MV-4-11 (cell line): ENCODE measurements at regions not wholly inside any gene's neighbourhood (a gene's known extent, or its start where the extent isn't known, plus 50 kb on each side); places are given as distances from the start of the nearest gene placed in this dataset.
"Not testable (repeated sequence)": the region's sequence is repeated elsewhere in the genome, so short reads cannot be mapped to it uniquely, and the experiment has no call there.

Experiments used
- DNase-seq: peaks from one replicate; lab custom pipeline; 2025; lab: John Stamatoyannopoulos, UW

DNA sequence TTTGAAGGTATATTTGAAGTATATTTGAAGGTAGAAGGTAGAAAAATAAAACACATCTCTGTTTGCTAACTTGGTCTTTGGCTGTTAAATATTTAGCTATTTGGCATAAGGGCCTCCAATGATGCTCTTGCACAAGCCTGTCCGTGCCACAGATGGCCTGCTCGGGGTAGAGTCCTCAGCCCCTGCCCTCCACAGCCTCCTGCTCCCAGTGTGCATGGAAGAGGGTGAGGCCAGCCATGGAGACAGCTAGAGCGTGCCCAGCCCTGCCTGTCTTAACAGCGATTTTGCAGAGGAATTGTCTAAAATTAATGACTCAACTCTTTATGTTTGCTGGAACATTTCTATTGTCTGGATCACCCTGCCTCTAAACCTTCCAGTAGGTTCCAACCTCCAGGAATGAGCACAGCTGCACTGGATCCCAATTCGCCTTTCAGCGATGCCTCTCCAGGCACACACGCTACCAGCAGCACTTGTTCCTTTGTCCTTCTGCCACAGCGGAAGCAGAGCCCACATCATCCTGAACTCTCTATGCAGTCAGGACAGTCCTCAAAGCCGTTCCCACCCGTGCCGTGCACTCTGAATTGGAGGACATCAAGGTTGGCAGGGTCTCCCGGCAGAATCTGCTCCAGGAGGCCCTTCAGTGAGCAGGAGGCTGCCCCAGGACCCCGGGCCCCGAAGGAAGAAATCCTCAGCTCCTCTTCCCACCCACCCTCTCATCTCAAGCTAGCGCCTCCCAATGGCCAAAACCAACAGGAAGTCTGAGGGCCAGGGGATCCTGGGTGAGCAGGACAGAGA, 254.0 kb upstream of the IRX1 start:
- DNase-seq: no peak

DNA sequence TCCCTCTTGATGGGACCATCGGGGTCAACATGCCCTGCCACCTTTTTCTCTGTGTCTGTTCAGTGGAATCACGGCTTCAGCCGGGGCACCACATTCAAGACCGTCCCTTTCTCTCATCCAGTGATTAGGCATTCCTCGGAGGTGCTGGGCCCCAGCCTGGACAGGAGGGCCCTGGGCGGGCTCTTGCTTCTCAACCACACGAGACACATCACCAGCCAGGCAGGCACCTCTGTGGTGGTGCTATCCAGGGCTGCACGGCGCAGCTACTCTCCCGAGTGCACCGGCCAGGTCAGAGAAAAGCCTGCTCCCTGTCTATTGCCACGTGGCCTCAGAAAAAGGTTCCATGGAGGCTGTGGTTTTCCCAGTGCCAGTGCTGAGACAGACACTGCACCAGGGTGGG, 255.2 kb upstream of the IRX1 start:
- DNase-seq: no peak

DNA sequence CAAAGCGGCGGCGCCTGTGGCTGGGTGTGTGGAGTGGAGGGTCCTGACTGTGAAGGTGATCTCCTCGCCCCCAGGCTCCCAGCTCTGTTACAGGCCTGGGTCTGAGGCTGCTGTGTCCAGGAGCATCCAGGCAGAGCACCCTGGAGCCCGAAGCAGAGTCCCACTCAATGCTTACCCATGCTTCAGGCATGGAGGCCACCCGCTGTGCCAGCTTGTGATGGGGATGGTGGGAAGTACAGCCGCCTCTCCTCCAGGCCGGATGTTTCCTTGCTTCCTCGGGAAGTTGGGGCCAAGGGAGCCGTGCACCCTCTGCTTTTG, 255.9 kb upstream of the IRX1 start:
- DNase-seq: no peak

- no peak for DNase-seq
These were observed 256.4 kb upstream of the IRX1 start for GRCh38 chr5:3339092-3339797.

DNA sequence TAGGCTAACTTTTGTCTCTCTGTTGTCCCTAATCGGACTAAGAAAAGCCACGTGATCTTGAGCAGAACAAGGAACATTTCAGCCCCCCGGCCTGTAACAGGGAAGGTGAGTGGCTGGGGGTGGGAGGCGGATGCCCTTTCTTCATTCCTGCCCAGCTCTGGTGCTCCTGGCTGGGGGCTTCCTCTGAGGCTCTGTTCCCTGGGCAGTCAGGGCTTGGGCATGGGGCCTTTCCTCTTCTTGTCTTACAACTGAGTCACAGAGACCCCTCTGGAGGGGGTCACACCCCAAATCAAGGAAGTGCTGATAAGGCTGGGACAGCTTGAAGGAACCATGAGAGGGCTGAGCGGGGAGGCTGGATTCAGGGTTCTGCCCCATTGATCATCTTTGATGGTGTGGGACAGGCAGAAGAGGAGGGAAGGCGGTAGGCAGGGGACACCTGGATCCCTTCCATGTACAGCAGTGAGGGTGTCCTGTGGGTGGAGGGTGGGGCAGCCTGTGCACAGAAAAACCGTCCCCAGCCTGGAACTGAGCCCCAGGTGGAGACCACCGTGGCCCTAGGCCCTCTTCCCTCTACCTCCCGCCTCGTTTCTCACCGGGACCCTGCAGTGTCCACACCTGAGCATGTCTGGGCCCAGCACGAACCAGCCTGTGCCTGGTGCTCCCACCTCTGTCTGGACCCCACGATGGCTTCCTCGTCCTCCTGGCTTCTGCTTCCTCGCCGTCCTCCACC, 257.7 kb upstream of the IRX1 start:
- no peak for DNase-seq

- no peak for DNase-seq
These were observed 259.0 kb upstream of the IRX1 start for GRCh38 chr5:3336666-3337065.

DNA sequence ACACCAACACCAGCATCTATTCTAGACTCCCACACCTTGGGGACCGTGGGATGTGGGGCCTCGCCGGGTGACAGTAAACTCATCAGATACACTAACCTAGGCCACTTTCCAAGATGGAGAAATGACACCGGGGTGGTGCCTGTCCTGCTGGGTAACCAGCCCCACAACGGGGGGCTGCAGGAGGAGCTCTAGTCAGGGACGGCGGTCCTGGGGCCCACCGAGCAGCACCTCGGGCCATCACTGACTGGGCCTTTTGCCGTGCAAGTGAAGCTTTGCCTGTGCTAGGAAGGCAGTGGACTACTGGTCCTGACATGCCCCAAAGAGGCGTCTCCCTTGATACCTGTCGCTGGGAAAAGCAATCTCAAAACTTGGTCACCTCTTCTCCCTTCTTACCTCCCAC, 260.3 kb upstream of the IRX1 start:
- no peak for DNase-seq

DNA sequence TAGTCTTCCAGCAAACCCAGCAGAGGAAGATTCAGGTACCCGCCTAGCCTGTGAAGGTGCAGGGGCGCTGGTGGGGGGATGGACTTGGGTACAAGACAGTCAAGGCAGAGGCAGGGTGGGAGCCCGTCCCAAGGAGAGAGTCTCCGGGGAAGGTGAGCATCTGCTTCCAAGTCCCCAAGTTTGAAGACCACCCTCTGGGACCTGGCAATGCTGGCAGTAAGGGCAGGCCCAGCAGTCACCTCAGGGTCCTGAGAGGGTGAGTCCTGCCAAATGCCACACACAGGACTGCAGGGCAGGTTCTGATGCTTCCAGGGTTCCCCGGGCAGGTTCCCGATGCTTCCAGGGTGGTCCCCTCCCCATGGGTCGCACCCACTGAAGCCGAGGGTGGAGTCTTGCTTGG, 261.8 kb upstream of the IRX1 start:
- no peak for DNase-seq

GRCh38 chr5:3333105-3333504, 262.5 kb upstream of the IRX1 start:
- DNase-seq: no peak

DNA sequence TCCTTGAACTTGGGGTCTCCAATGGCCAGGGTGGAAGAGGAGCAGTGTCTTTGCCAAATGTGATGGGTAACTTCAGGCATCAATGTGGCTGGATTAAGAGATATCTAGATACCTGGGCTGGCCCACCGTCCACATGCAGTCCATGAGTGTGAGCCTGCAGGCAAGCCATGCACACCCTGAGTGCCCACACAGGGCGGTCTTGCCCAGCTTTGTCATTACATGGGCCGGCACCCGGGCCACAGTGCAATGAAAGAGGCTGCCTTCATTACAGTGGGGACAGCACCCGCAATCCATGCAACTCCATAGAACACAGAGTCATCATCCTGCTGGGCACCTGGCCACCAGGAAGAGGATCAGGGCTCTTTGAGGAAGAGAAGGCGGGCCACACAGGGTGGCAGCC, 263.8 kb upstream of the IRX1 start:
- DNase-seq: no peak

DNA sequence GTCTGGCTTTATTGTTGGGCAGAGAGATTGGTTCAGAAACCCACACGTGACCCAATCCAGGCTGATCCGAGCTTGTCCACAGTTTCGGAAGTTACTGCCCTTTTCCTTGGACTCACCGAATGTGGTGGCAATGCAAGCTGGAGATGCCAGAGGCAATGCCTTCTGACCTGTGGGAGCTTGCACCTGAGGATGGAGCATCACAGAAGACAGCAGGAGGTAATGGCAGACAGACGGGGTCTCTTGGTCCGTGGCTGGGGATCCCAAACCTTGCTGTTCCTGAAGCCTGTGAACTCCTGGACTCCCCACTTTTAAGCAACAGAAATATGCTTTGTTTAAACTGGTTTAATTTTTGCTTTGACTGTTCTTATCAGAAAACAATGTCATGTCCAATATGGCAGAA, 265.2 kb upstream of the IRX1 start:
- no peak for DNase-seq

- no peak for DNase-seq
These were observed 266.2 kb upstream of the IRX1 start for GRCh38 chr5:3329427-3329826.

DNA sequence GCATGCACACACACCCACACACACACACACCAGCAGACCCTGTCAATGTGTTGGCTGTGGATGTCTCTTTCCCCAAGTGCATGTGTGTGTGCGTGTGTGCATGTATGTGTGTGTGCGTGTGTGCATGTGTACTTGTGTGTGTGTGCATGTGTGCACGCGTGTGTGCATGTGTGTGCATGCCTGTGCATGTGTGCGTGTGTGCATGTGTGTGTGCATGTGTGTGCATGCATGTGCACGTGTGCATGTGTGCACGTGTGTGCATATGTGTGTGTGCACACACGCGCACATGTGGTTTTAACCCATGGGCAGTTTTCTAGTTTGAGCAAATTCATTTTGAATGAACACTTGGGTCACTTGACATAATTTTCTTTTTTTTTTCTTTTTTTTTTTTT, 268.8 kb upstream of the IRX1 start:
- no peak for DNase-seq

GRCh38 chr5:3325972-3326840, 269.4 kb upstream of the IRX1 start:
- DNase-seq: no peak

GRCh38 chr5:3325201-3325971, 270.2 kb upstream of the IRX1 start:
- no peak for DNase-seq

GRCh38 chr5:3324421-3325101, 271.1 kb upstream of the IRX1 start:
- no peak for DNase-seq

DNA sequence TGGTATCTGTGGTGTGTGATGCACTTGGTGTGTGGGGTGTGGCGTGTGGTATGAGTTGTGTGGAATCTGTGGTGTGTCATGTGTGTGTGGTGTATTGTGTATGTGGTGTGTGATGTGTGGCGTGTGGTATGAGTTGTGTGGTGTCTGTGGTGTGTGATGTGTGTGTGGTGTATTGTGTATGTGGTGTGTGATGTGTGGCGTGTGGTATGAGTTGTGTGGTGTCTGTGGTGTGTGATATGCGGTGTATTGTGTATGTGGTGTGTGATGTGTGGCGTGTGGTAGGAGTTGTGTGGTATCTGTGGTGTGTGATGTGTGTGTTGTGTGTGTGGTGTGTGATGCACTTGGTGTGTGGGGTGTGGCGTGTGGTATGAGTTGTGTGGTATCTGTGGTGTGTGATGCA, 271.7 kb upstream of the IRX1 start:
- not testable (repeated sequence) for DNase-seq

DNA sequence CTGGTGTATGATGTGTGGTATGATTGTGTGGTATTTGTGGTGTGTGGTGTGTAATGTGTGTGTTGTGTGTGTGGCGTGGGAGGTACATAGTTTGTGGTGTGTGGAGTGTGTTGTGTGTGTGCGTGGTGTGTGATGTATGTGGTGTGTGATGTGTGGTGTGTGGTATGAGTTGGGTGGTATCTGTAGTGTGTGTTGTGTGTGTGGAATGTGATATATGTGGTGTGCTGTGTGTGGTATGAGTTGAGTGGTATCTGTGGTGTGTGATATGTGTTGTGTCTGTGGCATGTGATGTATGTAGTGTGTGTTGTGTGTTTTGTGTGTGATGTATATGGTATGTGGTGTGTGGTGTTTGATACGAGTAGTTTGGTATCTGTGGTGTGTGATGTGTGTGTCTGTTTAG, 272.5 kb upstream of the IRX1 start:
- DNase-seq: no peak

GRCh38 chr5:3322642-3323041, 273.0 kb upstream of the IRX1 start:
- no peak for DNase-seq

- no peak for DNase-seq
These were observed 273.7 kb upstream of the IRX1 start for GRCh38 chr5:3321923-3322322.
